ENCODE measurements at regions not wholly inside any gene's neighbourhood (a gene's known extent, or its start where the extent isn't known, plus 50 kb on each side); places are given as distances from the start of the nearest gene placed in this dataset.
A peak's percentile ranks its signal among the peaks of the same experiment; 100 is the strongest.

DNA sequence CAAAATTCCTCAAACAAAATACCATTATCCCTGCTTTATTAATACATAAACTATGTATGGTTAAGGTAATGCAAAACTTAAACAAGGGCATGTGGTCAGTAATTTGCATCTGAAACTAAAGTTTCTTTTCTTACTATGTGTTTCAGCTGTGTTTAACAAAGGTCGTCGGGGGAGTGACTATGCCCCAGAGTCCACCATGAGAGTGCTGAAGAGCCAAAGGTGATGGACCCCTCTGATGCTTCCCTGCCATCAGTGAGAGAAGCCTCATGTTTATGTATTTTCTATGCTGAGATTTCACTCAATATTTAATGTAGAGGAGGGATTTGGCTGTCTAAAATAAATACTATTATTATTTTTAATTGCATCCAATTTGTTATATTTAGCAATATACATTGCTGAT is 707.2 kb upstream of the REG3G start:
- no peaks in the 10 kb centered on the region for H3K36me3 Mint-ChIP-seq (ENCODE audit: low read depth, unreplicated experiment)
- no peaks in the 10 kb centered on the region for H3K9me3 Mint-ChIP-seq (ENCODE audit: unreplicated experiment)
- TF ChIP-seq, protein P1, sequence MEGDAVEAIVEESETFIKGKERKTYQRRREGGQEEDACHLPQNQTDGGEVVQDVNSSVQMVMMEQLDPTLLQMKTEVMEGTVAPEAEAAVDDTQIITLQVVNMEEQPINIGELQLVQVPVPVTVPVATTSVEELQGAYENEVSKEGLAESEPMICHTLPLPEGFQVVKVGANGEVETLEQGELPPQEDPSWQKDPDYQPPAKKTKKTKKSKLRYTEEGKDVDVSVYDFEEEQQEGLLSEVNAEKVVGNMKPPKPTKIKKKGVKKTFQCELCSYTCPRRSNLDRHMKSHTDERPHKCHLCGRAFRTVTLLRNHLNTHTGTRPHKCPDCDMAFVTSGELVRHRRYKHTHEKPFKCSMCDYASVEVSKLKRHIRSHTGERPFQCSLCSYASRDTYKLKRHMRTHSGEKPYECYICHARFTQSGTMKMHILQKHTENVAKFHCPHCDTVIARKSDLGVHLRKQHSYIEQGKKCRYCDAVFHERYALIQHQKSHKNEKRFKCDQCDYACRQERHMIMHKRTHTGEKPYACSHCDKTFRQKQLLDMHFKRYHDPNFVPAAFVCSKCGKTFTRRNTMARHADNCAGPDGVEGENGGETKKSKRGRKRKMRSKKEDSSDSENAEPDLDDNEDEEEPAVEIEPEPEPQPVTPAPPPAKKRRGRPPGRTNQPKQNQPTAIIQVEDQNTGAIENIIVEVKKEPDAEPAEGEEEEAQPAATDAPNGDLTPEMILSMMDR (IDR thresholded peaks at IDR 0.05; ENCODE audit: unreplicated experiment), result no peak
- H3K27ac Mint-ChIP-seq (ENCODE audit: unreplicated experiment), result no peak overlapping the region
- DNase-seq (ENCODE audit: low spot score), result no peak
- no peak overlapping the region for H3K4me3 Mint-ChIP-seq (ENCODE audit: unreplicated experiment)
- peaks cover 2% of the 10 kb centered on the region for H3K27me3 Mint-ChIP-seq (ENCODE audit: unreplicated experiment)
- no peaks in the 10 kb centered on the region for H3K4me1 Mint-ChIP-seq (ENCODE audit: unreplicated experiment)

DNA sequence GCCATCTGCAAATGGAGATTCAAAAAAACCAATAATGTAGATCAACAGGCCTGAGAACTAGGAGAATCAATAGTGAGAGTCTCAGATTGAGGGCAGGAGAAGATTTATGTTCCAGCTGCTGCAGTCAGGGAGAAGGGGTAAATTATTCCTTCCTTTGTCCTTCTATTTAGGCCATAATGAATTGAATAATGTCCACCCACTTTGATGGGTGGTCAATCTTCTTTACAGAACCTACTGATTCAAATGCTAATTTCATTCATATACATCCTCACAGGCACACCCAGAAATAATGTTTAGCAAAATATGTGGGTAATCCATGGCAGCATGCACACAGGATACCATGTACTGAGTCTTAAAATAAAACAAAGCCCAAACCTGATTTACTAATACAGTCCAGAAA is 695.3 kb upstream of the REG3G start:
- Mint-ChIP-seq H3K36me3 (ENCODE audit: low read depth, unreplicated experiment) (no peaks in the 10 kb centered on the region), H3K4me1 (ENCODE audit: unreplicated experiment) (no peaks in the 10 kb centered on the region), H3K27ac (ENCODE audit: unreplicated experiment) (no peak overlapping the region), H3K27me3 (ENCODE audit: unreplicated experiment) (no peaks in the 10 kb centered on the region), H3K4me3 (ENCODE audit: unreplicated experiment) (no peak overlapping the region), H3K9me3 (ENCODE audit: unreplicated experiment) (no peaks in the 10 kb centered on the region)
- no peak for DNase-seq (ENCODE audit: low spot score)
- TF ChIP-seq, protein P1 (IDR thresholded peaks at IDR 0.05; ENCODE audit: unreplicated experiment), result no peak

DNA sequence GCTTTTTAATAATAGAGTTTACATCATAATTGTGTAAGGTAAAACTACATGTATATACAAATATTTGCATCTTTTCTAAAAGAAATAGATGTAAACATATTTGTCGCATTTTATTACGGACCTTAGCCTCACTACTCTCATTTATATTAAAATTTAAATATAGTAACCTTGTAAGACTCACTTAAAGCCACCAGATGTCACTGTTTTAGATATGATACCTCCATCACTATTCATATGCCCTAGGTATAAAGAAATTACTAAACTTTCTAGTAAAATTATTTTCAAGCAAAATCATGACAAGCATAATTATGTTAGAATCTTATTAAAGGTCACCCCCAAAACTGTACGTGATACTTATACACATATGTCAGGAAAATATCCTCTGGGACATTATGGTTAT is 674.3 kb upstream of the REG3G start:
- Mint-ChIP-seq H3K36me3 (ENCODE audit: low read depth, unreplicated experiment) (no peaks in the 10 kb centered on the region), H3K4me3 (ENCODE audit: unreplicated experiment) (no peak overlapping the region), H3K4me1 (ENCODE audit: unreplicated experiment) (no peaks in the 10 kb centered on the region), H3K27ac (ENCODE audit: unreplicated experiment) (no peak overlapping the region), H3K27me3 (ENCODE audit: unreplicated experiment) (no peaks in the 10 kb centered on the region), H3K9me3 (ENCODE audit: unreplicated experiment) (no peaks in the 10 kb centered on the region)
- DNase-seq (ENCODE audit: low spot score), result no peak
- TF ChIP-seq, protein P1 (IDR thresholded peaks at IDR 0.05; ENCODE audit: unreplicated experiment), result peak; percentile 45

DNA sequence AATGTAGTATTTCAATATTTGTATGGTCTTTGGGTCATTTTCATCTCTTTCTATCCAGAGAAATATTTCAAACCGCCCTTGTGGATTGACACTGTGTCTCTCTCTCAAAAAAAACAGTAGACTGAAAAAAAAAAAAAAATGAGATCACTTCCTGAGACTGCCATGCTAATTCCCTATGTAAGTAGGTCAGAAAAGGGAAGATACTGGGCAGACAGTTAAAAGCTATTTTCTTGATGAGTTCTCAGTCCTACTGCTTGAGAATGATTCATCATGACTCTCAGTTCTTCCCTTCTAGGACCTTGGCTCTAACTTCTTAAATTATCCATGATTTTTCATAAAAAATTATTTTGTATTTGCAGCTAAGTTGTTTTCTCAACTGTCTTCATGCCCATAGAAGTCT is 672.3 kb upstream of the REG3G start:
- H3K4me1 Mint-ChIP-seq (ENCODE audit: unreplicated experiment), result no peaks in the 10 kb centered on the region
- H3K27ac Mint-ChIP-seq (ENCODE audit: unreplicated experiment), result no peak overlapping the region
- H3K9me3 Mint-ChIP-seq (ENCODE audit: unreplicated experiment), result no peaks in the 10 kb centered on the region
- no peak for DNase-seq (ENCODE audit: low spot score)
- no peaks in the 10 kb centered on the region for H3K27me3 Mint-ChIP-seq (ENCODE audit: unreplicated experiment)
- H3K4me3 Mint-ChIP-seq (ENCODE audit: unreplicated experiment), result no peak overlapping the region
- TF ChIP-seq, protein P1 (IDR thresholded peaks at IDR 0.05; ENCODE audit: unreplicated experiment), result no peak
- no peaks in the 10 kb centered on the region for H3K36me3 Mint-ChIP-seq (ENCODE audit: low read depth, unreplicated experiment)

DNA sequence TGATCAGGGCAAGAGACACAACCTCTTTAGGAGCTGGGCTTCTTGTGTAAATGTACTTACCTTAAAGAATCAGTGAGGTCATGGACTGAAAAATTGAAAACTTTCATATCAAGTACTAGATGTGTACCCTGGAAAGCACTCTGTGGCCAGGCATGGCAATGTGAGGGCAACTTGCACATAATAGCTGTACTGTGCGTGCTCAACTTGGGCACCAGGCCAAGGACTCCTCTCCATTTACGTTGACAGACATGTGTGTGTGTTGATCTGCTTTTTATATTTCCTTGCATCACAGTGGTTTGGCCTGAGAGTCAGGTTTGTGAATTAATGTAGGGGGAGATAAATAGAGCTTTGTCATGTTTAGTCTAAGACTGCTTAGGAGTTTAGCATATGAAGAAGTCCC is 669.5 kb upstream of the REG3G start:
- TF ChIP-seq, protein P1 (IDR thresholded peaks at IDR 0.05; ENCODE audit: unreplicated experiment), result no peak
- DNase-seq (ENCODE audit: low spot score), result no peak
- H3K36me3 Mint-ChIP-seq (ENCODE audit: low read depth, unreplicated experiment), result no peaks in the 10 kb centered on the region
- no peak overlapping the region for H3K27ac Mint-ChIP-seq (ENCODE audit: unreplicated experiment)
- no peaks in the 10 kb centered on the region for H3K4me1 Mint-ChIP-seq (ENCODE audit: unreplicated experiment)
- H3K4me3 Mint-ChIP-seq (ENCODE audit: unreplicated experiment), result no peak overlapping the region
- H3K27me3 Mint-ChIP-seq (ENCODE audit: unreplicated experiment), result no peaks in the 10 kb centered on the region
- no peaks in the 10 kb centered on the region for H3K9me3 Mint-ChIP-seq (ENCODE audit: unreplicated experiment)

Measured in endothelial cell (in vitro differentiated cells).